ENCODE measurements at regions not wholly inside any gene's neighbourhood (a gene's known extent, or its start where the extent isn't known, plus 50 kb on each side); places are given as distances from the start of the nearest gene placed in this dataset.

DNA sequence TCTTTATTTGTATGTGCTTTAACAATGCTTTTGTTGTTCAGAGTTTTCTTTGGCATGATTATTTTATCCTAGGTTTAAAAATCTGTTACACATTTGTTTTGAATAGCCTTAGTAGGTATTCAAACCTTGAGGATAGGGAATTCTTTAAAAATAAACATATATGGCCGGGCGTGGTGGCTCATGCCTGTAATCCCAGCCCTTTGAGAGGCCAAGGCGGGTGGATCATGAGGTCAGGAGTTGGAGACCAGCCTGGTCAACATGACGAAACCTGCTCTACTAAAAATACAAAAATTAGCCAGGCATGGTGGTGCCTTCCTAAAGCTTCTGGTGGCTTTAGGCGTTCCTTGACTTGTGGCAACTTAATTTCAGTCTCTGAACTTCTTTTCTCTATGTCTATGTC, 743.3 kb upstream of the EPHA6 start:
- in situ Hi-C loops (cut with MboI; ENCODE audit: low sequenced_read_pairs, unreplicated experiment): no loop called here
- TF ChIP-seq, protein P1, sequence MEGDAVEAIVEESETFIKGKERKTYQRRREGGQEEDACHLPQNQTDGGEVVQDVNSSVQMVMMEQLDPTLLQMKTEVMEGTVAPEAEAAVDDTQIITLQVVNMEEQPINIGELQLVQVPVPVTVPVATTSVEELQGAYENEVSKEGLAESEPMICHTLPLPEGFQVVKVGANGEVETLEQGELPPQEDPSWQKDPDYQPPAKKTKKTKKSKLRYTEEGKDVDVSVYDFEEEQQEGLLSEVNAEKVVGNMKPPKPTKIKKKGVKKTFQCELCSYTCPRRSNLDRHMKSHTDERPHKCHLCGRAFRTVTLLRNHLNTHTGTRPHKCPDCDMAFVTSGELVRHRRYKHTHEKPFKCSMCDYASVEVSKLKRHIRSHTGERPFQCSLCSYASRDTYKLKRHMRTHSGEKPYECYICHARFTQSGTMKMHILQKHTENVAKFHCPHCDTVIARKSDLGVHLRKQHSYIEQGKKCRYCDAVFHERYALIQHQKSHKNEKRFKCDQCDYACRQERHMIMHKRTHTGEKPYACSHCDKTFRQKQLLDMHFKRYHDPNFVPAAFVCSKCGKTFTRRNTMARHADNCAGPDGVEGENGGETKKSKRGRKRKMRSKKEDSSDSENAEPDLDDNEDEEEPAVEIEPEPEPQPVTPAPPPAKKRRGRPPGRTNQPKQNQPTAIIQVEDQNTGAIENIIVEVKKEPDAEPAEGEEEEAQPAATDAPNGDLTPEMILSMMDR (IDR thresholded peaks at IDR 0.05; ENCODE audit: borderline replicate concordance, control extremely low read depth, extremely low read depth, insufficient read depth, missing control alignments): no peak
- DNase-seq (ENCODE audit: low spot score): no peak

DNA sequence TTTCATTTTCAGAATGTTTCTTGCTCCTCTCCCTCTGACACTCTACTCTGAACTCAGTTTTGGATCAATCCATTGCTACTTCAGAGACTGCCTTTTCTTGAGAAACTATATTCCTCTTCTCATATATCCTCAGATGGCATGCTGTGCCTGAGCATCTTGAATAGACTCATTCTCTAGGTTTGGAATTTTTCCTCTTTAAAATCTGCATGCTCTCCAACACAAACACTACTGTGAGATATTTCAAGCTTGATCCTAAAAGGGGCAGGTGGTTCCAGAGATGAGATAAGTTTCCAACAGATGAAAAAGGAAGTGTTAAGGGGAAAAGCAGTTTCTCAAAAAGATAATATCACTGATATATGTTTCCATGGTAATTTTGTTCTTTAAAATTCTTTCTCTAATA, 742.2 kb upstream of the EPHA6 start:
- in situ Hi-C loops (cut with MboI; ENCODE audit: low sequenced_read_pairs, unreplicated experiment): no loop called here
- no peak for DNase-seq (ENCODE audit: low spot score)
- TF ChIP-seq, protein P1 (IDR thresholded peaks at IDR 0.05; ENCODE audit: borderline replicate concordance, control extremely low read depth, extremely low read depth, insufficient read depth, missing control alignments): no peak

DNA sequence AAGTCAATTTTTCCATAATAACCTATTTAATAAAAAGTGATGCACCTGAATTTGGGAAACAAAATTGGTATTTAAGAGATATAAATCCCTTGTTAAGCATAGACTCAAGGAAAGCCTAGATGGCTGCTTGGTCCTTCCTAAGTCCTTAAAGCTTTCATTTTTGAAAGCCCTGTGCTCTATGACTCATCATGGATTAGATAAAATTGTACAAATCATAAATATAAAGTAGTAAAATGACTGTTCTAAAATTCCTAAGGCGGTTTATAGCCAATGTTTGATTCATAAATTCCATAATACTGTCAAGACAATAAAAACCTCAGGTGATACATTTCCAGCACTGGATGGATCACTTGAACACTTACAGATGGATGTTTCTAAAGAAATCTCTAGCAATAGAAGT, 730.8 kb upstream of the EPHA6 start:
- in situ Hi-C loops (cut with MboI; ENCODE audit: low sequenced_read_pairs, unreplicated experiment): no loop called here
- TF ChIP-seq, protein P1 (IDR thresholded peaks at IDR 0.05; ENCODE audit: borderline replicate concordance, control extremely low read depth, extremely low read depth, insufficient read depth, missing control alignments): no peak
- no peak for DNase-seq (ENCODE audit: low spot score)

DNA sequence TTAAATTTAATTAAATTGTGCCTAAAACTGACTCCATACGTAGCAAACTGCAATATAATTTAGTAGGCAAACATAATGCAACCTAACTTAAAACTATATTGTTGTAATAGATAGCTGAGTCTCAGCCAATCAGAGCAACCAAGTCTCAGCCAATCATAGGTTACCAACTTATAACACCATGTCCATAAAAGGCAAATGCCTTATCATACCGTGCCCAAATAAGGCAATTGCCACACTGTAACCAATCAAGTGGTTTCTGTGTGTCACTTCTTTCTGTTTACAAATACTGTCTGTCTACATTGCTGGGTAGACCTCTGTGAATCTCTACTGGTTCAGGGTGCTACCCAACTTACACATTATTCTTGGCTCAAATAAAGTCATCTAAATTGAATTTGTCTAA, 728.4 kb upstream of the EPHA6 start:
- TF ChIP-seq, protein P1 (IDR thresholded peaks at IDR 0.05; ENCODE audit: borderline replicate concordance, control extremely low read depth, extremely low read depth, insufficient read depth, missing control alignments): no peak
- DNase-seq (ENCODE audit: low spot score): no peak
- in situ Hi-C loops (cut with MboI; ENCODE audit: low sequenced_read_pairs, unreplicated experiment): no loop called here

DNA sequence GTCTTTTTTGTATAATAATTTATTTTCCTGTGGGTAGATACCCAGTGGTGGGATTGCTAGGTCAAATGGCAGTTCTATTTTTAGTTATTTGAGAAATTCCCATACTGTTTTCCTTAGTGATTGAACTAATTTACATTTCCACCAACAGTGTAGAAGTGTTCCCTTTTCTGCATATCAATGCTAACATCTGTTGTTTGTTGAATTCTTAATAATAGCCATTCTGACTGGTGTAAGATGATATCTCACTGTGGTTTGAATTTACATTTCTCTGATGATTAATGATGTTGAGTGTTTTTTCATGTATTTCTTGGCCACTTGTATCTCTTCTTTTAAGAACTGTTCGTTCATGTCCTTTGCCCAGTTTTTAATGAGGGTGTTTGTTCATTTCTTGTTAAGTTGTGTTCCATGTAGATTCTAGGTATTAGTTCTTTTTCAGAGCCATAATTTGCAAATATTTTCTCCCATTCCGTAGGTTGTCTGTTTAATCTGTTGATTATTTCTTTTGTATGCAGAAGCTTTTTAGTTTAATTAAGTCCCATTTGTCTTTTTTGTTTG, 713.3 kb upstream of the EPHA6 start:
- DNase-seq (ENCODE audit: low spot score): no peak
- TF ChIP-seq, protein P1 (IDR thresholded peaks at IDR 0.05; ENCODE audit: borderline replicate concordance, control extremely low read depth, extremely low read depth, insufficient read depth, missing control alignments): no peak
- in situ Hi-C loops (cut with MboI; ENCODE audit: low sequenced_read_pairs, unreplicated experiment): no loop called here

DNA sequence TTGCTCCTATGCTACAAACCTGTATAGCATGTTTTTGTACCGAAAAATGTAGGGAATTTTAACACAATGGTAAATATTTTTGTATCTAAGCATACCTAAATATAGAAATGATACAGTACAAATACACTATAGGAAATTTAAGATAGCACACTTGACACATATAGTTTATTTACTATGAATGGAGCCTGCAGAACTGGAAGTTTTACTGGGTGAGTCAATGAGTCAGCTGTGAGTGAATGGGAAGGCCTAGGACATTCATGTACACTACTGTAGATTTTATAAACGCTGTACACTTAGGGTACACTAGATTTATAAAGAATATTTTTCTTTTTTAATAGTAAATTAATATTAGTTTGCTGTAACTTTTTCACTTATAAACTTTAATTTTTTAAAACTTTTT, 707.7 kb upstream of the EPHA6 start:
- TF ChIP-seq, protein P1 (IDR thresholded peaks at IDR 0.05; ENCODE audit: borderline replicate concordance, control extremely low read depth, extremely low read depth, insufficient read depth, missing control alignments): no peak
- in situ Hi-C loops (cut with MboI; ENCODE audit: low sequenced_read_pairs, unreplicated experiment): no loop called here
- no peak for DNase-seq (ENCODE audit: low spot score)
